NCI-H1436 treated with DMSO at 0.1 percent for 48 hours (cell line): ENCODE measurements at regions not wholly inside any gene's neighbourhood (a gene's known extent, or its start where the extent isn't known, plus 50 kb on each side); places are given as distances from the start of the nearest gene placed in this dataset.
"Not testable (repeated sequence)": the region's sequence is repeated elsewhere in the genome, so short reads cannot be mapped to it uniquely, and the experiment has no call there.

Experiments
- DNase-seq: peaks from one replicate; lab custom pipeline; 2025; lab: John Stamatoyannopoulos, UW

GRCh38 chr6:170147832-170148708 is 142.8 kb downstream of the DLL1 start:
- no peak for DNase-seq

- DNase-seq, result no peak
Observed at GRCh38 chr6:170147056-170147787, 143.7 kb downstream of the DLL1 start.

DNA sequence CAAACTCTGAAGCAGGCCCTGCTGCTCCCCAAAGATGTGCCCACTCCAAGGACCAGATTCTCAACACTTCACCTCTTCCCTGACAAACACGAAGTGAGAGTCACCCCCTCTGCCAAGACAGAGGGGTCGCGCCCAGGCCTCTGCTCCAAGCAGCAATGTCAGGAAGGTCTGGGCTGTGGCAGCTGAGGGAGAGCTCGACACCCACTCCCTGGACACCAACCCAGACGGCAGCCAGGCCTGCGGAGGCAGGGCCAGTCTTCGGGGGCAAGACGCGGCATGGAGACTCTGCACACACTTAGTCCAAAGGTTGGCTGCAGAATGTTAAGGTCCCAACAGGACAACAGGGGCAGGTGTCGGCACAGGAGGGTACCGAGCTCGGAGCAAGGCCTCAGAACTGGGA is 144.2 kb downstream of the DLL1 start:
- DNase-seq, result no peak

DNA sequence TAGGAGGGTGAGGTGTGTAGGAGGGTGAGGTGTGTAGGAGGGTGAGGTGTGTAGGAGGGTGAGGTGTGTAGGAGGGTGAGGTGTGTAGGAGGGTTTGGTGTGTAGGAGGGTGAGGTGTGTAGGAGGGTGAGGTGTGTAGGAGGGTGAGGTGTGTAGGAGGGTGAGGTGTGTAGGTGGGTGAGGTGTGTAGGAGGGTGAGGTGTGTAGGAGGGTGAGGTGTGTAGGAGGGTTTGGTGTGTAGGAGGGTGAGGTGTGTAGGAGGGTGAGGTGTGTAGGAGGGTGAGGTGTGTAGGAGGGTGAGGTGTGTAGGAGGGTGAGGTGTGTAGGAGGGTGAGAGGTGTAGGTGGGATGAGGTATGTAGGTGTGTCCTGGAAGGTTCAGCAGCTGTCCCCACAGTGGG is 144.7 kb downstream of the DLL1 start:
- DNase-seq, result not testable (repeated sequence)

- DNase-seq, result not testable (repeated sequence)
Observed at GRCh38 chr6:170145716-170146115, 145.2 kb downstream of the DLL1 start.

- no peak for DNase-seq
Observed at GRCh38 chr6:170145272-170145592, 145.6 kb downstream of the DLL1 start.

DNA sequence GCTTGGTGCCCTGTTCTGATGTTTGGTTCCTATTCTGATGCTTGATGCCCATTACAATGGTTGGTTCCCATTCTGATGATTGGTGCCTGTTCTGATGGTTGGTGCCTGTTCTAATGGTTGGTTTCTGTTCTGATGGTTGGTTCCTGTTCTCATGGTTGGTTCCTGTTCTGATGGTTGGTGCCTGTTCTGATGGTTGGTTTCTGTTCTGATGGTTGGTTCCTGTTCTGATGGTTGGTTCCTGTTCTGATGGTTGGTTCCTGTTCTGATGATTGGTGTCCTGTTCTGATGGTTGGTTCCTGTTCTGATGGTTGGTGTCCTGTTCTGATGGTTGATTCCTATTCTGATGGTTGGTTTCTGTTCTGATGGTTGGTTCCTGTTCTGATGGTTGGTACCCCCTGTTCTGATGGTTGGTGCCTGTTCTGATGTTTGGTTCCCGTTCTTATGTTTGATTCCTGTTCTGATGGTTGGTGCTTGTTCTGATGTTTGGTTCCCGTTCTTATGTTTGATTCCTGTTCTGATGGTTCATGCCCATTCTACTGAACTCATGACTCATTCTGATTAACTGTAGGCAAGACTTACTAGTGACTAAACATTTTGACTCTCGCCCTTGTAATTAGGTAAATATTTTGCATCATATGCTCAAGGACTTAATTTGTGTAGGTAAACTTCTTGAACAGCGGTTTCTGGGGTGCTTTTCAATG is 146.2 kb downstream of the DLL1 start:
- no peak for DNase-seq

DNA sequence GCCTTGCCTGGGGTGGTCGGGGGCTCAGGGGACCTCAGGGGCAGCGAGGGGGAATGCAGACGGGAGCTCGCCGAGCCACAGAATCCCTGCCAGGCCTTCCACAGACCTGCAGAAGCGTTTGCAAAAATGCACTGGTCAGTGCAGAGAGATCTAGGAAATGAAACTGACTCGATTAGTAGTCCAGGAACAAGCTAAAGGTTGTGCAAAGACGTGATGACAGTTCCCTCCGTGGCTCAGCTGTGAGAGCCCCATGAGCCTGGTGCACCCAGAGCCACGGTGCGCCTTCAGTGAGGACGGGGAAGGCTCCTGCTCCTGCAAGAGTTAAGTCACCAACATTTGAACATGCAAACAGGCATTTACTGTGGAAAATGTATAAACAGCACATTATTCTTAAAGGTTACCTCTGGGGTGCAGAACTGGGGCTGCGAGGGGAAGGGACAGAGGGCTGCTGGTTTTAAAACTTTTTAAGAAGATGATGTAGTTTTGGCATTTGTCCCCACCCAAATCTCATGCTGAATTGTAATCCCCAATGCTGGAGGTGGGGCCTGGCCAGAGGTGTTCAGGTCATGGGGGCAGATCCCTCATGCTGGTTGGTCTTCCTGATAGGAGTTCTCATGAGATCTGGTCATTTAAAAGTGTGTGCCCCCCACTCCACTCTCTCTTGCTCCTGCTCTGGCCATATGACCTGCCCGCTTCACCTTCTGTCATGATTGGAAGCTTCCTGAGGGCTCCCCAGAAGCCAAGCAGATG is 147.3 kb downstream of the DLL1 start:
- no peak for DNase-seq

DNA sequence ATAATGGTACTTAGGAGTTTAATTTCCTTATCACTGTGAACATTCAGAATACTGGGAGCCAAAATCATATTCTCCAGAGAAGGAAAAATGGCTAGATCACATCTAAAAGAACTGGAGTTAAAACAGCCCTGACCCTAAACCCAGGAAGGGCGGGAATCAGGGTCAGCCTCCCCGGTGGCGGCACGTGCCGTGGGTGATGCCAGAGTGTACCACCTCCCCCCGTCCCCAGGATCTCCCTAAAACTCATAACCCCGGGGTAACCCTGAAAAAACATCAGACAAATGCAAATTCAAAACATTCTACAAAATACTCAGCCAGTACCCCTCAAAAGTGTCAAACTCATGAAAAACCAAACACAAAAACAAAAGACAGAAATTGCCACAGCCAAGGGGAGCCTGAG is 148.3 kb downstream of the DLL1 start:
- no peak for DNase-seq

DNA sequence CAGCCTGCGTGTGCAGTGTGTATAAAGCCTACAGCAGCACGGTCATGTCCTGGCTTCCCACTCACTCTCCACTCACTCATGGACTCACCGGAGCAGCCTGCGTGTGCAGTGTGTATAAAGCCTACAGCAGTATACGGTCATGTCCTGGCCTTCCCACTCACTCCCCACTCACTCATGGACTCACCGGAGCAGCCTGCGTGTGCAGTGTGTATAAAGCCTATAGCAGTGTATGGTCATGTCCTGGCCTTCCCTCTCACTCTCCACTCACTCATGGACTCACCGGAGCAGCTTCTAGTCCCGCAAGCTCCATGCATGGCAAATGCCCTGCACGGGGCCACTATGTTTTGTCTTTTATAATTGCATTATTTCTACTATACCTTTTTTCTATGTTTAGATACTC is 149.8 kb downstream of the DLL1 start:
- DNase-seq, result not testable (repeated sequence)

- DNase-seq, result no peak
Observed at GRCh38 chr6:170140129-170140528, 150.7 kb downstream of the DLL1 start.

DNA sequence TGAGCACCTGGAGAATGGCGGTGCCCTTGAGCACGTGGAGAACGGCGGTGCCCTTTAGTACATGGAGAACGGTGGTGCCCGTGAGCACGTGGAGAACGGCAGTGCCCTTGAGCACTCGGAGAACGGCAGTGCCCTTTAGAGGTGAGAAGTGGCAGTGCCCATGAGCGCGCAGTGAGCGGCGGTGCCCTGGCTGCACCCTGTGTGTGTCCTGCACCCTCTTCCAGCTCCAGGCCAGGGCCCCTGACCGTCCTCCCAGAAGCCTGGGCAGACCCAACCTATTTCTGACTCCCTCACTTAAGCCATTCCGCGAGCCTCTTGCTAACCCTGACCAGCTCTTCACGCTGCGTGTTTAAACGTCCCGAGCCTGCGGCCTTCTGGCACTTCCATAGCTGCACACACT is 151.3 kb downstream of the DLL1 start:
- no peak for DNase-seq

GRCh38 chr6:170139046-170139445 is 151.8 kb downstream of the DLL1 start:
- not testable (repeated sequence) for DNase-seq

DNA sequence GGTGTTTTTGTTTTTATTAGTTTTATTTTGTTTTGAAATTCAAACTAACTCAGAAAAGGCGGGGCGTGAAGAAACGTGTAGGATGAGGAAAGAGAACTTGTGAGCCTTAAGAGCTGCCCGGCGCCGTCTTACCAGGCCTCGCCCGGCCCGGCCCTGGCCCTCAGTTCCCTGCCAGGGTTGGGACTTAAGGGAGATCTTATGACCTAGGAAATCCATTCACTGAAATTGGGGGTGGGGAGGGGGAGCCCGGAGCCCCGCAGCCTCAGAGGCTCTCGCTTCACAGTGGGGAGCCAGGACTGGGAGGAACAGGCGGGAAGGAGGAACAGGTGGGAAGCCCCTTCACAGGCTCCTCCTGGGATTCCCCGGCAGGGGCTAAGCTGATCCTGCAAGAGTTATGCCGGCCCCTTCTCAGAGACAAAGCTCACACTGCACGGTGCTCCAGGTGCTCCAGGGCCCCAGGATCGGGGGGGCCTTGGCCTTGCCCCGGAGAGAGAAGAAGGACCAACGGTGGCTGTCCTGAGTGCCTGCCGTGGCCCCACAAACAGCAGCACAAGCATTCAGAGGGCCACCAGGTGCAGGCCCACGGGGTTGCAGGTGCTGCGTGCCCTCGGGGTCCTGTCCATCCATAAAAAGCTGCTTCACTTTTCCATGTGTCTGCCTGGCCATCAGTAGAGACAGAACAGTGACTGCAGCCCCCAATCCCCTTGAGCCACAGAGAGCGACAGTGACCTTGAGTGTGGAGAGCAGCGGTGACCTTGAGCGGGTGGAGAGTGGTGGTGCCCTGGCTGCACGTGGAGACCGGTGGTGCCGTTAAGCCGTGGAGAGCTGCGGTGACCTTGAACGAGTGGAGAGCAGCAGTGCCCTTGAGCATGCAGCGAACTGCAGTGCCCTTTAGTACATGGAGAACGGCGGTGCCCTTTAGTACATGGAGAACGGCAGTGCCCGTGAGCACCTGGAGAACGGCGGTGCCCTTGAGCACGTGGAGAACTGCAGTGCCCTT is 152.7 kb downstream of the DLL1 start:
- no peak for DNase-seq

GRCh38 chr6:170137176-170137891 is 153.5 kb downstream of the DLL1 start:
- DNase-seq, result no peak

- DNase-seq, result no peak
Observed at GRCh38 chr6:170136541-170137175, 154.2 kb downstream of the DLL1 start.

DNA sequence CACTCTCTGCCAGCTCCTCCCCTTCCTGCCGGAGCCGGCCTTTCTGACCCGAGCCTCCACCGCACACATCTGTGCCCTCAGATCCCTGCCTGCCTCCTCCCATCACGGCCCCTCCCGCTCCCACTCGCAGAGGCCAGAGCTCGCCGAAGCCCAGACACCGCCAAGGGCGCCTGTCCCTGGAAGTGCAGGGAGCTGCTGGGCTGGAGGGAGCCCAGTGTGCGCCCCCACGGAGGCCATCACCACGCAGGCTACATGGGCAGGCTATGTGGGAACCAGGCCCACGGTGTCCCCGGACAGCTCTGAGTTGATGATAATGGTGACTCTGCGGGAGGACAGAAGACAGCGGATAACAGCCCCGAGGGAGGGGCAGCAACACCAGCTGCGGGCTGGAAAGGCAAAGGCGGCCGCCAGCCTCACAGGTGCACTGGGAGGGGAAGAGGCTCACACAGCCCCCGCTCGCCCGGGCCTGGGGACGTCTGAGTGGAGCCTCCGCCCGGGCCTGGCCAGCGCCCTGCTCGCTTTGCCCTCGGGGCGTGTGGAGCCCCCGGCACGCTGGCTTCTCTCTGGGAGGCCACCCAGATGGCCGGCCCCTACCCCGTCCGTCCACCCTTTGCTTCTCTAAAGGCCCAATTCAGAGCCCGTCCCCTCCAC is 154.9 kb downstream of the DLL1 start:
- no peak for DNase-seq

DNA sequence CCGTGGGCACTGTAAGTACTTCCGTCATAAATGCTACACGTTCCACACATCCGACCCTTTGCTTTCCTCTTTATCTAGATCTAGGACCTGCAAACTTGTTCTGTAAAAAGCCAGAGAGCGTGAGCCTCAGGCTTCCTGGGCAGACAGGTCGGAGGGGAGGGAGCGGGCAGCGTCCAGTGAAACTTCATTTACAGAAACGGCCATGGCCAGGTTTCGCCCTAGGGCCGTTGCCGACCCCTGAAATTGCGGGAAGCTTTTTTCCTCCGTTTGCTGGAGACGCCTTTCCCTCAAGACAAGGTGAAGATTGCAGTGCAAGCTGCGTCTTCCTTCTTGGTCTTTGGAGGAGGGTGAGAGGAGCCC is 155.4 kb downstream of the DLL1 start:
- no peak for DNase-seq
